HepG2 (cell line): ENCODE measurements at regions not wholly inside any gene's neighbourhood (a gene's known extent, or its start where the extent isn't known, plus 50 kb on each side); places are given as distances from the start of the nearest gene placed in this dataset.

Source experiments
- ATAC-seq: fragments of 200-7000 bp; cut with Tn5 transposase; 3 replicates; pipeline ENCODE4 v1.9.1; 2020; ENCODE audit warnings: mild to moderate bottlenecking, moderate library complexity
- BruUV-seq: library from RNA; stranded (reverse); fragments of 400-500 nt; replicated peaks from 2 replicates; lab custom pipeline; 2021; lab: Mats Ljungman, UMichigan
- CTCF ChIA-PET: fragments of 300-600 bp; formaldehyde crosslinking; extraction: SDS; loops from one replicate; lab custom pipeline; 2021; ENCODE audit warnings: low total read pairs, inconsistent platforms, low intra/inter-chr PET ratio; lab: Yijun Ruan, JAX
- POLR2A ChIA-PET: fragments of 350-600 bp; sonication (Branson Sonifier 250); formaldehyde crosslinking; loops from one replicate; lab custom pipeline; 2020; ENCODE audit warnings: antibody characterized with exemption, inconsistent platforms; lab: Yijun Ruan, JAX
- DNase-seq: peaks from one replicate; pipeline ENCODE4 v3.0.0-alpha.2; 2015; ENCODE audit warnings: low spot score
- FAIRE-seq: peaks from 3 replicates; lab custom pipeline; 2011; peaks lifted over from hg19 to GRCh38; lab: Jason Lieb, UNC
- H2AFZ ChIP-seq: one replicate; pipeline ENCODE4 v1.6.1; 2011; ENCODE audit warnings: low read length, inconsistent platforms
- H3K27ac ChIP-seq: fragments of 300-600 bp; 3 replicates; pipeline ENCODE4 v1.8.0; 2011; ENCODE audit warnings: mixed run types, mild to moderate bottlenecking, mixed read lengths, low read length, inconsistent platforms; ENCODE audit not compliant: insufficient read depth; ENCODE audit errors: extremely low read length
- H3K27me3 ChIP-seq, 2 experiments: fragments of 200-600 bp in 1 of 2; 2 replicates in 1 of 2; 3 replicates in 1 of 2; pipeline versions ENCODE4 v1.6.0 to v1.8.0; 2011; ENCODE audit warnings: low read length in 2 of 2, mild to moderate bottlenecking in 2 of 2, moderate library complexity in 2 of 2, inconsistent platforms in 1 of 2; ENCODE audit not compliant: insufficient read depth in 2 of 2, control insufficient read depth in 1 of 2
- H3K36me3 ChIP-seq, 2 experiments: fragments of 200-600 bp in 1 of 2; replicated peaks in 1 of 2; 2 replicates in 1 of 2; 3 replicates in 1 of 2; pipeline versions ENCODE4 v1.5.1 to v1.8.0; 2011; ENCODE audit warnings: low read length in 2 of 2, inconsistent platforms in 1 of 2; ENCODE audit not compliant: insufficient read depth in 2 of 2, control insufficient read depth in 1 of 2
- H3K4me1 ChIP-seq: 2 replicates; pipeline ENCODE4 v1.5.1; 2012; ENCODE audit warnings: low read length, inconsistent platforms; ENCODE audit not compliant: insufficient read depth
- H3K4me2 ChIP-seq: 2 replicates; pipeline ENCODE4 v1.6.0; 2011; ENCODE audit warnings: low read depth, low read length, inconsistent platforms
- H3K4me3 ChIP-seq, 3 experiments: fragments of 200-600 bp in 1 of 3; sonication (generic), shearing (Covaris generic) in 1 of 3; replicated peaks in 1 of 3; 2 replicates each; pipeline ENCODE4 v1.5.1; 2011 to 2016; ENCODE audit warnings: low read length in 3 of 3, inconsistent platforms in 2 of 3, low read depth in 2 of 3, mild to moderate bottlenecking in 2 of 3, control low read depth in 1 of 3, mixed read lengths in 1 of 3; ENCODE audit not compliant: insufficient read depth in 1 of 3
- H3K79me2 ChIP-seq: one replicate; pipeline ENCODE4 v1.6.1; 2011; ENCODE audit warnings: low read length, inconsistent platforms; ENCODE audit not compliant: insufficient read depth
- H3K9ac ChIP-seq: 2 replicates; pipeline ENCODE4 v1.6.0; 2011; ENCODE audit warnings: mild to moderate bottlenecking, low read depth, low read length, inconsistent platforms; ENCODE audit not compliant: insufficient read depth
- H3K9me3 ChIP-seq: 2 replicates; pipeline ENCODE4 v1.5.1; 2012; ENCODE audit warnings: mild to moderate bottlenecking, low read length
- H4K20me1 ChIP-seq: 2 replicates; pipeline ENCODE4 v1.6.0; 2011; ENCODE audit warnings: inconsistent platforms, mild to moderate bottlenecking, low read length, moderate library complexity; ENCODE audit not compliant: insufficient read depth
- ATM ChIP-seq: fragments of 450-650 bp; IDR thresholded peaks from 2 replicates; pipeline ENCODE4 v1.7.1; 2017; ENCODE audit warnings: mild to moderate bottlenecking, borderline replicate concordance
- CCDC6 ChIP-seq: sonication (generic); formaldehyde crosslinking; IDR thresholded peaks from 2 replicates; pipeline ENCODE4 v1.8.1; 2022; ENCODE audit warnings: mild to moderate bottlenecking, missing genetic modification reagents, moderate library complexity
- CEBPB ChIP-seq: IDR thresholded peaks from 2 replicates; pipeline ENCODE4 v1.6.1; 2011; ENCODE audit warnings: low read depth, low read length, improper control_type of control experiment, borderline replicate concordance
- GPN1 ChIP-seq: sonication (generic); formaldehyde crosslinking; IDR thresholded peaks from 2 replicates; pipeline ENCODE4 v1.5.1; 2020; ENCODE audit warnings: missing genetic modification reagents, borderline replicate concordance
- HOXA7 ChIP-seq: sonication (generic); formaldehyde crosslinking; IDR thresholded peaks from 2 replicates; pipeline ENCODE4 v1.8.1; 2022; ENCODE audit warnings: mild to moderate bottlenecking, missing genetic modification reagents, moderate library complexity
- MED13 ChIP-seq: sonication (generic); formaldehyde crosslinking; IDR thresholded peaks from 2 replicates; pipeline ENCODE4 v1.5.0; 2020; ENCODE audit warnings: missing genetic modification reagents
- MEIS2 ChIP-seq: sonication (generic); formaldehyde crosslinking; IDR thresholded peaks from 2 replicates; pipeline ENCODE4 v1.9.0; 2021; ENCODE audit warnings: mild to moderate bottlenecking, missing genetic modification reagents
- NCOR1 ChIP-seq: fragments of 200-600 bp; sonication (generic); IDR thresholded peaks from 2 replicates; pipeline ENCODE4 v1.7.0; 2017; ENCODE audit warnings: antibody characterized with exemption, low read length, borderline replicate concordance
- POLR2G ChIP-seq: fragments of 200-400 bp; formaldehyde crosslinking; IDR thresholded peaks from 2 replicates; pipeline ENCODE4 v1.6.1; 2018; ENCODE audit warnings: mild to moderate bottlenecking, low read depth, low read length, moderate library complexity
- REL ChIP-seq: sonication (generic); formaldehyde crosslinking; conservative IDR thresholded peaks from 2 replicates; pipeline ENCODE4 v1.8.0; 2022; ENCODE audit warnings: mild to moderate bottlenecking, missing genetic modification reagents, moderate library complexity
- SAP130 ChIP-seq: IDR thresholded peaks from 2 replicates; pipeline ENCODE4 v1.6.1; 2016; ENCODE audit warnings: low read depth
- U2AF1 ChIP-seq: fragments of 200-400 bp; formaldehyde crosslinking; optimal IDR thresholded peaks from 2 replicates; pipeline ENCODE3; 2017; ENCODE audit warnings: mild to moderate bottlenecking, low read depth, low read length
- ZC3H4 ChIP-seq: sonication (generic); formaldehyde crosslinking; IDR thresholded peaks from 2 replicates; pipeline ENCODE4 v1.4.0; 2020; ENCODE audit warnings: missing genetic modification reagents, borderline replicate concordance
- ZMYM4 ChIP-seq: sonication (generic); formaldehyde crosslinking; IDR thresholded peaks from 2 replicates; pipeline ENCODE4 v1.8.1; 2023; ENCODE audit warnings: mild to moderate bottlenecking, missing genetic modification reagents
- ZNF180 ChIP-seq: sonication (generic); formaldehyde crosslinking; IDR thresholded peaks from 2 replicates; pipeline ENCODE4 v1.4.0; 2020; ENCODE audit warnings: low read depth, missing genetic modification reagents, borderline replicate concordance
- ZNF569 ChIP-seq: sonication (generic); formaldehyde crosslinking; IDR thresholded peaks from 2 replicates; pipeline ENCODE4 v1.5.0; 2020; ENCODE audit warnings: mild to moderate bottlenecking, missing genetic modification reagents, moderate library complexity, borderline replicate concordance
- ZSCAN21 ChIP-seq: sonication (generic); formaldehyde crosslinking; IDR thresholded peaks from 2 replicates; pipeline ENCODE4 v1.8.0; 2022; ENCODE audit warnings: mild to moderate bottlenecking, missing genetic modification reagents, moderate library complexity, borderline replicate concordance
- WGBS: methylation state at CpG from one replicate; pipeline ENCODE4 v1.1.6; 2017; ENCODE audit warnings: low lambda C conversion rate; 5-methylcytosine and 5-hydroxymethylcytosine counted together
- in situ Hi-C: cut with HindIII; loops from 2 replicates; pipeline ENCODE4 v1.10.0; 2017; ENCODE audit warnings: low pct_unique_long_range_greater_than_20kb; ENCODE audit not compliant: extremely low pct_ligation_motif_present
- intact Hi-C: fragments of 100-400 bp; cut with micrococcal nuclease; formaldehyde crosslinking; loops from one replicate; pipeline ENCODE4 v1.10.0; 2022; ENCODE audit not compliant: unreplicated experiment
- TF ChIP-seq, protein P1 (sequence below): sonication (generic); formaldehyde crosslinking; IDR thresholded peaks from 2 replicates; pipeline ENCODE4 v1.9.0; 2021; ENCODE audit warnings: missing genetic modification reagents, borderline replicate concordance
- TF ChIP-seq, protein P2 (sequence below): sonication (generic); formaldehyde crosslinking; conservative IDR thresholded peaks from 2 replicates; pipeline ENCODE4 v1.4.0; 2020; ENCODE audit warnings: missing genetic modification reagents

DNA sequence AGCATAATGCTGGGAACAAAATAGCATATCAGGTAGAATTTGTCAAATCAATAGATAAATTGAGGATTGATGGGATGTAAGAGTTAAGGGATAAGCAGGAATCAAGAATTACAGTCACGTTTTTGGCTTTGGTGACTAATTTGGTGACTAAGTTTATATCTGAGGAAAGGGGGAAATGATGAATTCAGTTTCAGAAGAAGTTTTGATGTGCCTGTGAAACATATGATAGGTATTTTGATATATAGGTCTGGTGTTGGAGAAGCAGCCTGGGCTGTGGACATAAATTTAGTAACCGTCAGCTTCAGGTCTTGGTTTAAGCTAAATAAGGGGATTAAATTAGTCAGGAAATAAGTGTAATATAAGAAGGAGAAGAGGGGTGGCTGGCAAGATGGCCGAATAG is 79.0 kb upstream of the EDA2R start (continued):
- TF ChIP-seq MED13, result no peak

DNA sequence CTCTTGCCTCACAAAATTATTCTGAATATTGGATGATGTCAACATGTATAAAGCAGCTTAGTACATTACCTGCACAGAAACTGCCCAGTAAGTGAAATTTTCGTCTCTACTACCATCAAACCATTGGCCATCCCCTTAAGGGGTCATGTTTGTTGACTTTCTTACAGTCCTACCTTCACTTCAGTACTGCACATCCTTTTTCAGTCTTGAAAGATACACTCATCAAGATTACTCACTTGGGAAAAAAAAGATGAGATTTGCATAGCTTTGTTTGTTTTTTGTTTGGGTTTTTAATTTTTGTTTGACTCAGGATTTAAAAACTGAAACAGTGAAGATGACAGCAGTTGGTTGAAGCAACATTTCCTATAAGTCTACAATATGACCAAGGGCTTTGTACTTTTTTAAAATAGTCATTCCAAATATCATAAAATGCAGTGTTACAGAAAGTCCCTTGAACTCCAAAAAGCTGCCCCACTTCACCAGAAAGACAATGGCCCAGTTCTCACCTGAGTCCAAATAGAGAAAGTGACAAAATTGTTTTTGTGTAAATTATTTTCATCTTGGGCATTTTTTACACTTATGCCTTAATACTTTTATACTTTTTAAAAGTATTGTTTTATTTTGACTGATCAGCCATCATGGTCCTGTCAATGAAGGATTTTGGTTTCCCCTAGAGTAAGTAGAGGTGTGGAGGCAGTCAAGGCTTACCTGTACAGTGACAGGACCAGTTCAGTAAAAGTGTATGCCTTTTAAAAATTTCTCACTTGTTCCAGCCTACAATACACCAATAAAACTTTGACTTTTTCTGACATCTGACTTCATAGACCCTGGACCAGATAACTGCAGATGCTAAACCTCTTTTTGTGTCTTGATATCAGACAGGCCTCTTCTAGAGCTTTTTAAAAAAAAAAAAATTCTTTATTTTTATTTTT is 59.7 kb upstream of the EDA2R start:
- no peak overlapping the region for H3K4me2 ChIP-seq
- 0% methylated on average over 1 of the region's 1 CpG for WGBS
- TF ChIP-seq CCDC6 (CRISPR knock-in tag) (no peak), HOXA7 (CRISPR knock-in tag) (no peak), CEBPB (no peak), ZSCAN21 (CRISPR knock-in tag) (no peak), SAP130 (CRISPR knock-in tag) (no peak), POLR2G (no peak), GPN1 (CRISPR knock-in tag) (no peak), ATM (no peak), ZMYM4 (CRISPR knock-in tag) (no peak), MEIS2 (CRISPR knock-in tag) (no peak), REL (no peak), ZC3H4 (no peak), ZNF569 (CRISPR knock-in tag) (no peak), U2AF1 (no peak), ZNF180 (CRISPR knock-in tag) (no peak), NCOR1 (no peak)
- TF ChIP-seq, protein P1, sequence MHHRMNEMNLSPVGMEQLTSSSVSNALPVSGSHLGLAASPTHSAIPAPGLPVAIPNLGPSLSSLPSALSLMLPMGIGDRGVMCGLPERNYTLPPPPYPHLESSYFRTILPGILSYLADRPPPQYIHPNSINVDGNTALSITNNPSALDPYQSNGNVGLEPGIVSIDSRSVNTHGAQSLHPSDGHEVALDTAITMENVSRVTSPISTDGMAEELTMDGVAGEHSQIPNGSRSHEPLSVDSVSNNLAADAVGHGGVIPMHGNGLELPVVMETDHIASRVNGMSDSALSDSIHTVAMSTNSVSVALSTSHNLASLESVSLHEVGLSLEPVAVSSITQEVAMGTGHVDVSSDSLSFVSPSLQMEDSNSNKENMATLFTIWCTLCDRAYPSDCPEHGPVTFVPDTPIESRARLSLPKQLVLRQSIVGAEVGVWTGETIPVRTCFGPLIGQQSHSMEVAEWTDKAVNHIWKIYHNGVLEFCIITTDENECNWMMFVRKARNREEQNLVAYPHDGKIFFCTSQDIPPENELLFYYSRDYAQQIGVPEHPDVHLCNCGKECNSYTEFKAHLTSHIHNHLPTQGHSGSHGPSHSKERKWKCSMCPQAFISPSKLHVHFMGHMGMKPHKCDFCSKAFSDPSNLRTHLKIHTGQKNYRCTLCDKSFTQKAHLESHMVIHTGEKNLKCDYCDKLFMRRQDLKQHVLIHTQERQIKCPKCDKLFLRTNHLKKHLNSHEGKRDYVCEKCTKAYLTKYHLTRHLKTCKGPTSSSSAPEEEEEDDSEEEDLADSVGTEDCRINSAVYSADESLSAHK (CRISPR knock-in tag), result no peak
- TF ChIP-seq, protein P2, sequence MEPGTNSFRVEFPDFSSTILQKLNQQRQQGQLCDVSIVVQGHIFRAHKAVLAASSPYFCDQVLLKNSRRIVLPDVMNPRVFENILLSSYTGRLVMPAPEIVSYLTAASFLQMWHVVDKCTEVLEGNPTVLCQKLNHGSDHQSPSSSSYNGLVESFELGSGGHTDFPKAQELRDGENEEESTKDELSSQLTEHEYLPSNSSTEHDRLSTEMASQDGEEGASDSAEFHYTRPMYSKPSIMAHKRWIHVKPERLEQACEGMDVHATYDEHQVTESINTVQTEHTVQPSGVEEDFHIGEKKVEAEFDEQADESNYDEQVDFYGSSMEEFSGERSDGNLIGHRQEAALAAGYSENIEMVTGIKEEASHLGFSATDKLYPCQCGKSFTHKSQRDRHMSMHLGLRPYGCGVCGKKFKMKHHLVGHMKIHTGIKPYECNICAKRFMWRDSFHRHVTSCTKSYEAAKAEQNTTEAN (CRISPR knock-in tag), result no peak

More for the DNA sequence above, 59.7 kb upstream of the EDA2R start:
- ATAC-seq, result no peak
- intact Hi-C loops (no loop called here), in situ Hi-C loops (no loop called here)
- Histone ChIP-seq H3K9ac (no peak overlapping the region), H3K79me2 (no peaks in the 10 kb centered on the region), H3K4me1 (no peaks in the 10 kb centered on the region), H3K27me3 (no peaks in the 10 kb centered on the region), H3K9me3 (no peaks in the 10 kb centered on the region), H4K20me1 (no peaks in the 10 kb centered on the region), H3K27ac (no peak overlapping the region), H3K36me3 (no peaks in the 10 kb centered on the region), H2AFZ (no peak overlapping the region), H3K4me3 (no peak overlapping the region)
- ChIA-PET CTCF (no interaction called here), POLR2A (no interaction called here)
- FAIRE-seq, result no peak
- no TSS peak for BruUV-seq
- DNase-seq, result no peak
